Prostate gland (tissue), 2 donors: ENCODE measurements at regions not wholly inside any gene's neighbourhood (a gene's known extent, or its start where the extent isn't known, plus 50 kb on each side); places are given as distances from the start of the nearest gene placed in this dataset.

ENCODE experiments used
- CTCF ChIP-seq, 4 experiments: fragments of 200-600 bp in 2 of 4; fragments of 450-650 bp in 2 of 4; sonication (generic) in 2 of 4; IDR thresholded peaks; 1 replicate in 3 of 4; 2 replicates in 1 of 4; pipeline ENCODE4 v1.5.1; 2016 to 2019; ENCODE audit warnings: antibody characterized with exemption in 4 of 4, mild to moderate bottlenecking in 2 of 4, moderate library complexity in 2 of 4
- POLR2AphosphoS5 ChIP-seq: sonication (generic); formaldehyde crosslinking; IDR thresholded peaks from one replicate; pipeline ENCODE4 v1.6.1; 2017; ENCODE audit warnings: antibody characterized with exemption

- no peak for TF ChIP-seq CTCF (IDR thresholded peaks at IDR 0.05)
- no peak for TF ChIP-seq POLR2AphosphoS5
Measured at GRCh38 chr5:99314721-99315120, 385.9 kb upstream of the CHD1 start.
